Activated naive CD8-positive, alpha-beta T cell treated with anti-CD3 and anti-CD28 coated beads for 36 hours (primary cell): ENCODE measurements at regions not wholly inside any gene's neighbourhood (a gene's known extent, or its start where the extent isn't known, plus 50 kb on each side); places are given as distances from the start of the nearest gene placed in this dataset.
"Not testable (repeated sequence)": the region's sequence is repeated elsewhere in the genome, so short reads cannot be mapped to it uniquely, and the experiment has no call there.

Experiments used
- DNase-seq: peaks from one replicate; pipeline ENCODE4 v3.0.0; 2021
- H3K27ac Mint-ChIP-seq: one replicate; pipeline ENCODE4 v1.8.0; 2022; ENCODE audit warnings: mild to moderate bottlenecking, moderate library complexity, mixed read lengths
- H3K27me3 Mint-ChIP-seq: one replicate; pipeline ENCODE4 v1.8.0; 2022; ENCODE audit warnings: mild to moderate bottlenecking, mixed read lengths
- H3K36me3 Mint-ChIP-seq: one replicate; pipeline ENCODE4 v1.8.0; 2021; ENCODE audit warnings: mild to moderate bottlenecking, mixed read lengths
- H3K4me1 Mint-ChIP-seq: one replicate; pipeline ENCODE4 v1.8.0; 2021; ENCODE audit warnings: mixed read lengths
- H3K4me3 Mint-ChIP-seq: one replicate; pipeline ENCODE4 v1.8.0; 2022; ENCODE audit warnings: mild to moderate bottlenecking, moderate library complexity, mixed read lengths
- H3K9me3 Mint-ChIP-seq: one replicate; pipeline ENCODE4 v1.8.0; 2022; ENCODE audit warnings: mixed read lengths

DNA sequence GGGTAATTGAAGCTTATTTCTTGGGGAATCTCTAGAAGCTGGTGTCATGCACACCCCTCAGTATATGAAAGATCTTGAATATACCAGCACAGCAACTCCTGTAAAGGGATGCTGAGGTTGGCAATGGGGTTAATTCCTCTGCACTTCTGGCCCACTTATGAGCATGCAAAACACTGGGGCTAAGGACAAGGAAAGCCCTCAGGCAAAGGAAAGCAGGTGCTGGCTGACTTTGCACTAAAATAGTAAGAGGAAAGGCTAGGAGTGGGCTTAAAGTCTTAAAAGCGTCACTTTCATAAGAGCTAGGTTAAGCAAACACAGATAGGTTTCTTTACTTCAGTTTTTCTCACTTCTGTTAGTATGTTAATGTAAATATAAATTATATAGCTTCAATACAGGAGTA, 572.6 kb upstream of the LUZP2 start:
- H3K9me3 Mint-ChIP-seq = no peaks in the 10 kb centered on the region
- H3K36me3 Mint-ChIP-seq = no peaks in the 10 kb centered on the region
- no peak overlapping the region for H3K4me3 Mint-ChIP-seq
- no peak for DNase-seq
- no peak overlapping the region for H3K27ac Mint-ChIP-seq
- H3K27me3 Mint-ChIP-seq = no peaks in the 10 kb centered on the region
- no peaks in the 10 kb centered on the region for H3K4me1 Mint-ChIP-seq

DNA sequence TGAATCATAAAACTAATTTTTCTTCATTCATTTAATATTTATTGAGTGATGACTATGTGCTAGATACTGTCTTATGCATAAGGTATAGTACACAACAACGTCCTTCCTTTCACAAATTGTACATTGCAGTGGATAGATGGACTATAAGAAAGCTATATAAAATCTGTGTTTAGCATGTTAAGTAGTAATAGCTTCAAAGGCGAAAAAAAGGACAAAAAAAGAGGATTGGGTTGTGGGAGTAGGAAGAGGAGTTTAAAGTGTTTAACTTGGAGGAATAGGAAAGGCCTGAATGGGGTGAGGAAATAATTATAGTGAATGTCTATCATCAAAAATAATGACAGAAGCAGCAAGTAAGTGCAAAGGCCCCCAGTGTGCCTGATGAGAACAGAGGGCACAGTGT, 565.4 kb upstream of the LUZP2 start:
- Mint-ChIP-seq H3K4me3 (no peak overlapping the region), H3K27ac (no peak overlapping the region), H3K9me3 (peaks cover 2% of the 10 kb centered on the region), H3K27me3 (no peaks in the 10 kb centered on the region), H3K36me3 (no peaks in the 10 kb centered on the region), H3K4me1 (no peaks in the 10 kb centered on the region)
- no peak for DNase-seq

- H3K4me1 Mint-ChIP-seq = no peaks in the 10 kb centered on the region
- peaks cover 2% of the 10 kb centered on the region for H3K9me3 Mint-ChIP-seq
- H3K4me3 Mint-ChIP-seq = no peak overlapping the region
- H3K27ac Mint-ChIP-seq = no peak overlapping the region
- no peak for DNase-seq
- no peaks in the 10 kb centered on the region for H3K36me3 Mint-ChIP-seq
- H3K27me3 Mint-ChIP-seq = no peaks in the 10 kb centered on the region
These were observed 564.4 kb upstream of the LUZP2 start for GRCh38 chr11:23932485-23932898.

GRCh38 chr11:23933721-23934120, 563.1 kb upstream of the LUZP2 start:
- DNase-seq = no peak
- Mint-ChIP-seq H3K27me3 (no peaks in the 10 kb centered on the region), H3K9me3 (peaks cover 2% of the 10 kb centered on the region), H3K4me3 (no peak overlapping the region), H3K36me3 (no peaks in the 10 kb centered on the region), H3K27ac (no peak overlapping the region), H3K4me1 (no peaks in the 10 kb centered on the region)

- not testable (repeated sequence) for H3K36me3 Mint-ChIP-seq, DNase-seq, H3K9me3 Mint-ChIP-seq, H3K4me3 Mint-ChIP-seq, H3K4me1 Mint-ChIP-seq, H3K27me3 Mint-ChIP-seq, H3K27ac Mint-ChIP-seq
These were observed 562.1 kb upstream of the LUZP2 start for GRCh38 chr11:23934671-23935270.

DNA sequence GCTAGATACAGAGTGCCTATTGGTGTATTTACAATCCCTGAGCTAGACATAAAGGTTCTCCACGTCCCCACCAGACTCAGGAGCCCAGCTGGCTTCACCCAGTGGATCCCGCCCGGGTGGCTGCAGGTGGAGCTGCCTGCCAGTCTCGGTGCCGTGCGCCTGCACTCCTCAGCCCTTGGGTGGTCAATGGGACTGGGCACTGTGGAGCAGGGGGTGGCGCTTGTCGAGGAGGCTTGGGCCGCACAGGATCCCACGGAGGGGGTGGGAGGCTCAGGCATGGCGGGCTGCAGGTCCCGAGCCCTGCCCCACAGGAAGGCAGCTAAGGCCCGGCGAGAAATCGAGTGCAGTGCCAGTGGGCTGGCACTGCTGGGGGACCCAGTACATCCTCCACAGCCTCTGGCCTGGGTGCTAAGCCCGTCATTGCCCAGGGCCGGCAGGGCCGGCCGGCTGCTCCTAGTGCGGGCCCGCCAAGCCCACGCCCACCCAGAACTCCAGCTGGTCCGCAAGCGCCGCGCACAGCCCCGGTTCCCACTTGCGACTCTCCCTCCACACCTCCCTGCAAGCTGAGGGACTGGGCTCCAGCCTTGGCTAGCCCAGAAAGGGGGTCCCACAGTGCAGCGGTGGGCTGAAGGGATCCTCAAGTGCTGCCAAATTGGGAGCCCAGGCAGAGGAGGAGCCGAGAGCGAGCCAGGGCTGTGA, 554.6 kb upstream of the LUZP2 start:
- not testable (repeated sequence) for DNase-seq, H3K36me3 Mint-ChIP-seq, H3K27me3 Mint-ChIP-seq, H3K4me1 Mint-ChIP-seq, H3K4me3 Mint-ChIP-seq, H3K9me3 Mint-ChIP-seq, H3K27ac Mint-ChIP-seq

GRCh38 chr11:23944923-23945322, 551.9 kb upstream of the LUZP2 start:
- no peak overlapping the region for H3K27ac Mint-ChIP-seq
- H3K9me3 Mint-ChIP-seq = no peaks in the 10 kb centered on the region
- H3K4me3 Mint-ChIP-seq = no peak overlapping the region
- H3K36me3 Mint-ChIP-seq = no peaks in the 10 kb centered on the region
- no peak for DNase-seq
- H3K4me1 Mint-ChIP-seq = no peaks in the 10 kb centered on the region
- no peaks in the 10 kb centered on the region for H3K27me3 Mint-ChIP-seq

- Mint-ChIP-seq H3K9me3 (no peaks in the 10 kb centered on the region), H3K4me3 (no peak overlapping the region), H3K36me3 (no peaks in the 10 kb centered on the region), H3K27me3 (no peaks in the 10 kb centered on the region), H3K27ac (no peak overlapping the region), H3K4me1 (no peaks in the 10 kb centered on the region)
- no peak for DNase-seq
These were observed 549.0 kb upstream of the LUZP2 start for GRCh38 chr11:23947883-23948282.

DNA sequence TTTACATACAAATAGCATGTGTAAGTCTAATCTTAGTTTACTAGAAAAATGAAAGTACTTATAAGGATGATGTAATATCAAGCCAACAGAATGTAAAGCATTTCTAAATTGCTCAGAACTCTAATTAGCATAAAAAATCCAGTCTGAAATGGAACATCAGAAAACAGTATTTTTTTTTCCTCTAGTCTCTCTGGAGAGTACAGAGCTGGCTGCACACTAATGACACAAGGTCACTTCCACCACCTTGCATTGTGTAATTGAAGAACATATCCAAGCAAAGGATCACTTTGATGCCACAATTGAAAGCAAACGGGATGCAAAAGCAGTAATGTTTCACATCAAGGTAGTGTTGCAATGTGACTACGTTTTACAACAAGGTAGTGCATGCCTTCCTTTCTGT, 548.0 kb upstream of the LUZP2 start:
- Mint-ChIP-seq H3K9me3 (no peaks in the 10 kb centered on the region), H3K36me3 (no peaks in the 10 kb centered on the region), H3K4me3 (no peak overlapping the region), H3K27me3 (no peaks in the 10 kb centered on the region), H3K4me1 (no peaks in the 10 kb centered on the region), H3K27ac (no peak overlapping the region)
- no peak for DNase-seq

DNA sequence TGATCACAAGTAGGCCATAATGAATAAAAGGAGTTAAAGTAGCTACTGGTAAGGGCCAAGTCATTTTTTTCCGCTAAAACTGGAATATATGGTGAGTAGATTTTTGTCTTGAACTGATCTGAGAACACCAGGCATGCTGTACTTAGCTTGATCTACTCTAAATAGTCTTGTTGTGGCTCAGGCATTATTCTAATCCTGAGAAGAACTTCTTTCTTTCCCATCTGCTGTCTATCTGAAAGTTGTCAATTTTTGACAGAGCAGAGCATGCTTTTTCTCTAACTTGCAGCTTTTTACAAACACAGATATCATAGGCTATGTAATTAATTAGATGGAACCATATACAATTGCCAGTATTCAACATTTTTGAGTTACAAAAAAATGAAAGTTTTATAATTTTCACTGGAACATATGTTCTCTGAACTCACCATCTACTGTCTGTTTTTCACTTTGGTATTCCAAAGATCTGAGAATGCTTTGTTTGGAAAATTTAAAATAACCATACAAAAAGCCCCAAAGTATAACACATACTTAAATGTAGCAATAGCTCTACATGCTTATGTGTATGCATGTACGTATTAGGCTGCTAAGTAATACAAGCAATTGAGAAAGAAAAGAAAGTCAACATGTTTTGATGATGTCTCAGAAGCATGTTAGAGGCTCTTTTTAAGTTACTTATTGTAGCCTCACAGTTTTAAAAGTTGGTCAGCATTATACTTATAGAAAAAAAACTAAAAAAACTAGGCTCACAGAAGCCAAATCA, 542.7 kb upstream of the LUZP2 start:
- H3K27ac Mint-ChIP-seq = no peak overlapping the region
- H3K36me3 Mint-ChIP-seq = no peaks in the 10 kb centered on the region
- no peaks in the 10 kb centered on the region for H3K4me1 Mint-ChIP-seq
- H3K27me3 Mint-ChIP-seq = no peaks in the 10 kb centered on the region
- no peak for DNase-seq
- no peak overlapping the region for H3K4me3 Mint-ChIP-seq
- no peaks in the 10 kb centered on the region for H3K9me3 Mint-ChIP-seq

- Mint-ChIP-seq H3K4me1 (no peaks in the 10 kb centered on the region), H3K27ac (no peak overlapping the region), H3K36me3 (no peaks in the 10 kb centered on the region), H3K9me3 (no peaks in the 10 kb centered on the region), H3K4me3 (no peak overlapping the region), H3K27me3 (no peaks in the 10 kb centered on the region)
- DNase-seq = no peak
These were observed 542.1 kb upstream of the LUZP2 start for GRCh38 chr11:23954730-23955129.

GRCh38 chr11:23956586-23956985, 540.3 kb upstream of the LUZP2 start:
- Mint-ChIP-seq H3K27ac (no peak overlapping the region), H3K27me3 (no peaks in the 10 kb centered on the region), H3K4me1 (no peaks in the 10 kb centered on the region), H3K9me3 (no peaks in the 10 kb centered on the region), H3K36me3 (no peaks in the 10 kb centered on the region), H3K4me3 (no peak overlapping the region)
- no peak for DNase-seq

- H3K9me3 Mint-ChIP-seq = no peaks in the 10 kb centered on the region
- H3K27me3 Mint-ChIP-seq = no peaks in the 10 kb centered on the region
- no peaks in the 10 kb centered on the region for H3K36me3 Mint-ChIP-seq
- no peak overlapping the region for H3K4me3 Mint-ChIP-seq
- DNase-seq = no peak
- no peaks in the 10 kb centered on the region for H3K4me1 Mint-ChIP-seq
- H3K27ac Mint-ChIP-seq = no peak overlapping the region
These were observed 539.5 kb upstream of the LUZP2 start for GRCh38 chr11:23957314-23957713.

DNA sequence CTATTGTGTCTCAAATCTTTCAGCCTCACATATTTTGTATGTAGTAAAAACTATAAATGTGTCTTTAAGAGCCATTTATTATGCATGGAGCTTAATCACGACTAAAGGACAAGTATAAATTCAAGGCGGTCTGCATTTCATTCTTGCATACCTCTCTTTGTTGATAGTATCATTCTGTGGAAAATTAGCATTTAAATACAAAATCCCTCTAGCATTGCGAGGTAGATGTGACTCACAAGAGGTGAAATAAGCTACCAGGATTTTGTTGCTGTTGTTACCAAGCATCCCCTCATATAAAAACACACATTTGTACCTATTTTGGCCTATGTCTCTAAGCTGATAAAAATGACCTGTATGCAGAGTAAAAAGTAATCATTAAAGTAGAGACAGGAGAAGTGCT, 537.4 kb upstream of the LUZP2 start:
- Mint-ChIP-seq H3K27me3 (no peaks in the 10 kb centered on the region), H3K36me3 (no peaks in the 10 kb centered on the region), H3K27ac (no peak overlapping the region), H3K4me3 (no peak overlapping the region), H3K9me3 (no peaks in the 10 kb centered on the region), H3K4me1 (no peaks in the 10 kb centered on the region)
- no peak for DNase-seq

DNA sequence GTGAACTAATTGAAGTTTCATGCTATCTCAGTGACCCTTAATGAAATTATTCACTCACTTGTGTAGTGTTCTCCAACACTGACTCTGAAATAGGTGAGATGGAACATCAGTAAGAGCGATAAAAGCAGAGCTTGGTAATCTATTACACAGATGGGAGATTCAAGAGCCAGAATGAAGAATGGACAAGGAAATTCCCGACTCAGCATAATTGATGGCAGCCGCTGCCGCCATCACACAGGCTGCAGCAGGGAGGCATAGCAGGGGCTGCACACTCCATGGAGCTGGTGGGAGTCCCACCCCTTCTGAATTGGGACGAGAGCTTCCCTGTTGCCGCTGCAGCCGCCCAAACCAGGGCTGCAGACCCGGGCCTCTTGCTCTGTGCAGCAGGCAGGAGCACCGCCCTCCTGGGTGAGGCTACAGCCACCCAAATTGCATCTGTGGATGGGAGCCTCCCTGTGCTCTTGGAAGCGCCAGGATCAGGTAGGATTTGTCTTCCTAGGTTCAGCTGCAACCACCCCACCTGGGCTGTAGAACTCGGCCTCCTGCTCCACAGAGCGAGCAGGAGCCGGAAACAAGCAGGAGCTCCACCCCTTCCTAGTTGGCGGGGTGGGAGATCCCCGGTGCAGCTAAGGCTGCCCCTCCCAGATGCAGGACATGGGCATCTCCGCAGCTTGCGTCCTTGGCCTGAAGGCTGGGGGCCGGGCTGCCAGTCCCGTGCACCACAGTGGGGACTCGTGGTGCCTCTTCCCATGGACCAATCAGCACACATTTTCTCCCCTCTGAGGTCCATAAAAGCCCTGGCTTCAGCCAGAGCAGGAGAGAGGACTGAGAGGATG, 535.1 kb upstream of the LUZP2 start:
- Mint-ChIP-seq H3K27ac (no peak overlapping the region), H3K36me3 (no peaks in the 10 kb centered on the region), H3K9me3 (no peaks in the 10 kb centered on the region), H3K27me3 (no peaks in the 10 kb centered on the region), H3K4me3 (no peak overlapping the region), H3K4me1 (no peaks in the 10 kb centered on the region)
- no peak for DNase-seq
